ENCODE measurements at regions not wholly inside any gene's neighbourhood (a gene's known extent, or its start where the extent isn't known, plus 50 kb on each side); places are given as distances from the start of the nearest gene placed in this dataset.

- no peak overlapping the region for H3K4me3 ChIP-seq (replicated peaks in 1 of 2; ENCODE audit: low read depth in 2 of 2, low read length in 2 of 2)
- no peak for DNase-seq (ENCODE audit: low read depth in 2 of 2)
- TF ChIP-seq CTCF (IDR thresholded peaks at IDR 0.05; ENCODE audit: low read depth, low read length) = no peak
Observed at GRCh38 chr12:115132905-115133304, 448.9 kb upstream of the TBX3 start.

GRCh38 chr12:115132145-115132544, 448.2 kb upstream of the TBX3 start:
- TF ChIP-seq CTCF (IDR thresholded peaks at IDR 0.05; ENCODE audit: low read depth, low read length) = no peak
- no peak overlapping the region for H3K4me3 ChIP-seq (replicated peaks in 1 of 2; ENCODE audit: low read depth in 2 of 2, low read length in 2 of 2)
- peak; percentile 67 to 81 for DNase-seq (ENCODE audit: low read depth in 2 of 2)

DNA sequence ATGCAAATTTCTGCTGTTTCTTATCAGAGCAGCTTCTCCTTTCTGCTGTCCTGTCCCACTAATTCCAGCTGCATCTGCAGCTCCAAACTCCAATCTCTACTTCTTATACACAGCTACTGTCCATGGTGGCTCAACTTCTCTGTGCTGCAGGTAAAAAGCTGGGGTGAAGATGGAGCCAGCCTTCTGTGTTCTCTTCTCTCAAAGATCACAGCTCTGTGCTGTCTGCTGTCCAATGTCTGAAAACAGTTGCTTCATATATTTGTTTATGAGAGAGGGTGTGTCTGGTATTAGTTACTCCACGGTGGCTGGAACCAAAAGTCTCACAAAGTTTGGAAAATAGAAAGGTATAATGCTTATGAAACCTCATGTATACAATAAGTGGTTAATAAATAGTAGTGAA, 445.8 kb upstream of the TBX3 start:
- peak; percentile 13 to 29 for DNase-seq (ENCODE audit: low read depth in 2 of 2)
- no peak for TF ChIP-seq CTCF (IDR thresholded peaks at IDR 0.05; ENCODE audit: low read depth, low read length)

GRCh38 chr12:115121053-115121452, 437.1 kb upstream of the TBX3 start:
- TF ChIP-seq CTCF (IDR thresholded peaks at IDR 0.05; ENCODE audit: low read depth, low read length) = no peak
- H3K4me3 ChIP-seq (replicated peaks in 1 of 2; ENCODE audit: low read depth in 2 of 2, low read length in 2 of 2) = no peak overlapping the region
- DNase-seq (ENCODE audit: low read depth in 2 of 2) = no peak

More for the DNA sequence above, 445.8 kb upstream of the TBX3 start:
- H3K4me3 ChIP-seq (replicated peaks in 1 of 2; ENCODE audit: low read depth in 2 of 2, low read length in 2 of 2) = no peak overlapping the region

GRCh38 chr12:115118177-115118724, 434.3 kb upstream of the TBX3 start:
- no peak for TF ChIP-seq CTCF (IDR thresholded peaks at IDR 0.05; ENCODE audit: low read depth, low read length)
- DNase-seq (ENCODE audit: low read depth in 2 of 2) = peak in 1 of 2 donors; percentile 33
- no peak overlapping the region for H3K4me3 ChIP-seq (replicated peaks in 1 of 2; ENCODE audit: low read depth in 2 of 2, low read length in 2 of 2)

DNA sequence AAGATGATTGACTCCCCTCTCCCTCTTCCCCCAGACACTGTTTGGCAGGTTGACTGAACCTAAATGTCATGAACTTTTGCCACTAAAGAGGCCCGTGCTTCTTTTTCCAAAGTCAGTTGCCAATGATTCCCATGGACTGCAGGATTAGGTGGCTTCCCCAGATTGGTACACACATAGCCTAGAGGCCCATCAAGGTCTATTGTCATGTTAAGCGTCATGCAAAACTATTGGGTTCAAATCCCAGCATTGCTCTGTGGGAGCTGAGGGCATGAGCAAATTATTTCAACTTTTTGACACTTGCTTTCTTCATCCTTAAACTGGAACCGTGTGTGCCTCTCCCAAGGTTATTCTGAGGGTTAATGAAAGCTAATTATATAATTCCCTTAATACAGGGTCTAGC, 430.2 kb upstream of the TBX3 start:
- H3K4me3 ChIP-seq (replicated peaks in 1 of 2; ENCODE audit: low read depth in 2 of 2, low read length in 2 of 2) = no peak overlapping the region
- TF ChIP-seq CTCF (IDR thresholded peaks at IDR 0.05; ENCODE audit: low read depth, low read length) = no peak
- no peak for DNase-seq (ENCODE audit: low read depth in 2 of 2)

DNA sequence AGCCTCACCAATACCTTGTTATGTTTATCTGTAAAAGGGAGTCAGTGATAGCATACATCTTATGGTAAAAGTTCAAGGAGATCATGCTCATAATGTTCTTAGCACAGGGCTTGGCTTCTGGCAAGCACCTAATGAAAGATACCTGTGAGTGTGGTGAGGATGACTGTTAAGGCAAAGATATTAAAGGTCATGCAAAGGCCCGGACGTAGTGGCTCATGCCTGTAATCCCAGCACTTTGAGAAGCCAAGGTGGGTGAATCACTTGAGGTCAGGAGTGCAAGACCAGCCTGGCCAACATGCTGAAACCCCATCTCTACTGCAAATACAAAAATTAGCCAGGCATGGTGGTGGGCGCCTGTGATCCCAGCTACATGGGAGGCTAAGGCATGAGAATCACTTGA, 425.9 kb upstream of the TBX3 start:
- no peak for TF ChIP-seq CTCF (IDR thresholded peaks at IDR 0.05; ENCODE audit: low read depth, low read length)
- no peak overlapping the region for H3K4me3 ChIP-seq (replicated peaks in 1 of 2; ENCODE audit: low read depth in 2 of 2, low read length in 2 of 2)
- DNase-seq (ENCODE audit: low read depth in 2 of 2) = no peak
